ENCODE measurements at regions not wholly inside any gene's neighbourhood (a gene's known extent, or its start where the extent isn't known, plus 50 kb on each side); places are given as distances from the start of the nearest gene placed in this dataset.

DNA sequence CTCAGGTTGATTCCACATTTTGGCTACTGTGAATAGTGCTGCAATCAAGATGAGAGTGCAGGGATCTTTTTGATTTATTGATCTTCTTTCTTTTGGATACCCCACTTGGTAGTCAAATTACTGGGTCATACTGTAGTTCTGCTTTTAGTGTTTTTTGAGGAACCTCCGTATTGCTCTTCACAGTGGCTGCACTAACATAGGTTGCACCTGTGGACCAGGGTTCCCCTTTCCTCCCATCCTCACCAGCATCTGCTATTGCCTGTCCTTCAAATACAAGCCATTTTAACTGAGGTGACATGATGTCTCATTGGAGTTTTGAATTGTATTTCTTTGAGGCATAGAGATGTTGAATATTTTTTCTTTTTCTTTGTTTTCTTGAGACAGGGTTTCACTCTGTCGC lies 152.5 kb upstream of the TMEM132C start:
- H3K4me3 ChIP-seq (ENCODE audit: low read length) = no peak overlapping the region
- DNase-seq (ENCODE audit: low read depth) = no peak
- TF ChIP-seq, protein P1, sequence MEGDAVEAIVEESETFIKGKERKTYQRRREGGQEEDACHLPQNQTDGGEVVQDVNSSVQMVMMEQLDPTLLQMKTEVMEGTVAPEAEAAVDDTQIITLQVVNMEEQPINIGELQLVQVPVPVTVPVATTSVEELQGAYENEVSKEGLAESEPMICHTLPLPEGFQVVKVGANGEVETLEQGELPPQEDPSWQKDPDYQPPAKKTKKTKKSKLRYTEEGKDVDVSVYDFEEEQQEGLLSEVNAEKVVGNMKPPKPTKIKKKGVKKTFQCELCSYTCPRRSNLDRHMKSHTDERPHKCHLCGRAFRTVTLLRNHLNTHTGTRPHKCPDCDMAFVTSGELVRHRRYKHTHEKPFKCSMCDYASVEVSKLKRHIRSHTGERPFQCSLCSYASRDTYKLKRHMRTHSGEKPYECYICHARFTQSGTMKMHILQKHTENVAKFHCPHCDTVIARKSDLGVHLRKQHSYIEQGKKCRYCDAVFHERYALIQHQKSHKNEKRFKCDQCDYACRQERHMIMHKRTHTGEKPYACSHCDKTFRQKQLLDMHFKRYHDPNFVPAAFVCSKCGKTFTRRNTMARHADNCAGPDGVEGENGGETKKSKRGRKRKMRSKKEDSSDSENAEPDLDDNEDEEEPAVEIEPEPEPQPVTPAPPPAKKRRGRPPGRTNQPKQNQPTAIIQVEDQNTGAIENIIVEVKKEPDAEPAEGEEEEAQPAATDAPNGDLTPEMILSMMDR (IDR thresholded peaks at IDR 0.05; ENCODE audit: insufficient read depth, low read depth, low read length, missing control alignments) = no peak

DNA sequence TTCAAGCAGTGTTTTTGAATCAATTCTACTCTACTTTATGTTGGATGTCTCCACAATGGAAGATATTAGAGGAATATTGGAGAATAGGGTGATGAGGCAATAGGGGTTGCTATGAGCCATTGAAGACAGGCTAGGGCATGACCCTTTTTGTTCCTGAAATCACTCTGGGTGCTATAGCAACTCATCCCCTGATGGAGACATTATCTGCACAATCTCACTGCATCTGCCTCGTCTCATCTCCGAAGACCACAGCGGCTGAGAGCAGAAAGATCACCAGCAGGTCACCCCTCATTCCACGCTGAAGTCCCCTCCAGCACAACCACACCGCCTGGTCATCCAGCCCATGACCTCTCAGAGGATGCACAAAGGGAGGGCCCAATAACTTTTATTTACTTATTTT lies 150.4 kb upstream of the TMEM132C start:
- H3K4me3 ChIP-seq (ENCODE audit: low read length) = no peak overlapping the region
- no peak for DNase-seq (ENCODE audit: low read depth)
- TF ChIP-seq, protein P1 (IDR thresholded peaks at IDR 0.05; ENCODE audit: insufficient read depth, low read depth, low read length, missing control alignments) = no peak

GRCh38 chr12:128120035-128120434 lies 146.9 kb upstream of the TMEM132C start:
- no peak for DNase-seq (ENCODE audit: low read depth)
- TF ChIP-seq, protein P1 (IDR thresholded peaks at IDR 0.05; ENCODE audit: insufficient read depth, low read depth, low read length, missing control alignments) = no peak
- no peak overlapping the region for H3K4me3 ChIP-seq (ENCODE audit: low read length)

DNA sequence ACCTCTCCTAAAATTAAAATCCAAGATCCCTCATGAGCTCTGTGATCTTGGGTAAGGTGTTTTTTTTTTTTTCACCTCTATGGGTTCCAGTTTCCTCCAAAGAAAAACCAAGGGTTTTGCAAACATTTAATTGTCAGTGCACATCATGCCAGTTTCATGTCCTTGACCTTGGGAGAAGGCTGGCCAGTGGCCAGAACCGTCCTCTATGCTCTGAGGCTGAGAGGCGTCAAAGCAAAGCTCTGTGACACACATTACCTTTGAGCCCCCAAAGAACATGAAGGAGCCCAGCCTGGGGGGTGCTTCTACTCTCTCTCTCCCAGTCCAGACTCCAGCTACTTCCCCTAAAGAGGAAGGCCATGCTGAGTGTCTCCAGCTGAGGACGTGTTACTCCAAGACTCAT lies 145.5 kb upstream of the TMEM132C start:
- H3K4me3 ChIP-seq (ENCODE audit: low read length) = no peak overlapping the region
- DNase-seq (ENCODE audit: low read depth) = no peak
- TF ChIP-seq, protein P1 (IDR thresholded peaks at IDR 0.05; ENCODE audit: insufficient read depth, low read depth, low read length, missing control alignments) = no peak

DNA sequence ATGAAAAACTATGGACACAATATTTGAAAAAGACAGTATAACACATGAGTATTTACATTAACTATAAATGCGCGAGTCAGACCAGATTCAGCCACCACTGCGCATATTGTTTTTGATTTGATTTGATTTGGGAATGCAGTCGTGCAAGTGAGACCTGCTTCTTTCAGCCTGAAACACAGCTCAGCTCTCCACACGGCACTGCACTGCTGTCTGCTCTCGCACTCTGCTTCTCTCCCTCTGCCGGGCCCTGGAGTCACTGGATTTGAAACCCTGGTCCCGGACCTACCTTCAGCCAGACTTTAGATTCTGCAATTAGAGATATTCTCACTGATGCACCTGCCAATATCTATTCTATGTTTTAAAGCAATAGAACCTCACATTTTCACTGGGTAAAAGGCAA lies 143.9 kb upstream of the TMEM132C start:
- TF ChIP-seq, protein P1 (IDR thresholded peaks at IDR 0.05; ENCODE audit: insufficient read depth, low read depth, low read length, missing control alignments) = no peak
- H3K4me3 ChIP-seq (ENCODE audit: low read length) = no peak overlapping the region
- DNase-seq (ENCODE audit: low read depth) = no peak

DNA sequence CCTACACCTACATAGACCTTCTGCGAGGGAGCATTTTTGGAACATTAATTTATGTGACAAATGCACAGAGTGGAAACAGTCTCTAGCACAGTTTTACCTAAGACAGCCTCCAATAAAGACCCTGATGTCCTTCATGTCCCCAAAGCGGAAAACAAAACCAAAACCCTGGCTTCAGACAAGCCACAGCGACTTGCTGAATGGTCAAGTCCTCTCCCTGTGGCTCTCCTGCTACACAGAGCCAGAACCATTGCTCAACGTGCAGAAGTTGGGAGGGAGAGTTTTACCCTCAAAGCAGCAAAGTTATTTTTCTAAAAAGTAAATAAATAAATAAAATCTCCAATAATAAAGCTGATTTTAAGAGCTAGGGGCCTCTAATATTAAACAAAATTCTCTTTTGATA lies 135.0 kb upstream of the TMEM132C start:
- TF ChIP-seq, protein P1 (IDR thresholded peaks at IDR 0.05; ENCODE audit: insufficient read depth, low read depth, low read length, missing control alignments) = no peak
- DNase-seq (ENCODE audit: low read depth) = no peak
- no peak overlapping the region for H3K4me3 ChIP-seq (ENCODE audit: low read length)

- DNase-seq (ENCODE audit: low read depth) = no peak
- TF ChIP-seq, protein P1 (IDR thresholded peaks at IDR 0.05; ENCODE audit: insufficient read depth, low read depth, low read length, missing control alignments) = no peak
- H3K4me3 ChIP-seq (ENCODE audit: low read length) = no peak overlapping the region
These were observed 133.5 kb upstream of the TMEM132C start for GRCh38 chr12:128133321-128134073.

Data from epithelial cell of esophagus (primary cell).